CD4-positive, alpha-beta memory T cell (primary cell): ENCODE measurements at regions not wholly inside any gene's neighbourhood (a gene's known extent, or its start where the extent isn't known, plus 50 kb on each side); places are given as distances from the start of the nearest gene placed in this dataset.

Source experiments
- CTCF ChIA-PET: fragments of 350-600 bp; sonication (Branson Sonifier 250); formaldehyde crosslinking; loops from one replicate; lab custom pipeline; 2021; ENCODE audit warnings: inconsistent platforms; ENCODE audit not compliant: partially characterized antibody; lab: Charles Lee
- POLR2A ChIA-PET: fragments of 350-600 bp; sonication (Branson Sonifier 250); formaldehyde crosslinking; loops from one replicate; lab custom pipeline; 2021; ENCODE audit not compliant: partially characterized antibody; lab: Charles Lee
- DNase-seq, 5 donors: peaks; one replicate each; pipeline versions ENCODE4 v3.0.0 to v3.0.0-alpha.2; 2020 to 2022; ENCODE audit warnings: mixed read lengths in 1 of 5
- H3K27ac ChIP-seq: one replicate; pipeline ENCODE4 v1.7.0; 2013; ENCODE audit warnings: low read depth, low read length
- H3K27me3 ChIP-seq: 2 replicates; pipeline ENCODE4 v1.7.0; 2013; ENCODE audit warnings: mild to moderate bottlenecking, low read length, moderate library complexity; ENCODE audit not compliant: insufficient read depth
- H3K36me3 ChIP-seq: 2 replicates; pipeline ENCODE4 v1.7.0; 2013; ENCODE audit warnings: mild to moderate bottlenecking, low read length, moderate library complexity; ENCODE audit not compliant: insufficient read depth
- H3K4me1 ChIP-seq: 2 replicates; pipeline ENCODE4 v1.7.0; 2013; ENCODE audit warnings: mild to moderate bottlenecking, low read length, moderate library complexity; ENCODE audit not compliant: insufficient read depth
- H3K4me3 ChIP-seq, 2 donors: one replicate each; pipeline ENCODE4 v1.7.0; 2013; ENCODE audit warnings: low read length in 2 of 2, mild to moderate bottlenecking in 1 of 2
- H3K9me3 ChIP-seq, 2 donors: one replicate each; pipeline ENCODE4 v1.7.0; 2013; ENCODE audit warnings: low read length in 2 of 2, control low read depth in 1 of 2; ENCODE audit not compliant: control insufficient read depth in 1 of 2
- H3K27ac Mint-ChIP-seq, 7 donors: one replicate each; pipeline ENCODE4 v1.8.0; 2020 to 2021; ENCODE audit warnings: mixed read lengths in 7 of 7, mild to moderate bottlenecking in 6 of 7, inconsistent platforms in 3 of 7, moderate library complexity in 3 of 7
- H3K27me3 Mint-ChIP-seq, 2 donors: one replicate each; pipeline ENCODE4 v1.8.0; 2020 to 2021; ENCODE audit warnings: mixed read lengths in 2 of 2
- H3K36me3 Mint-ChIP-seq, 2 donors: one replicate each; pipeline ENCODE4 v1.8.0; 2020 to 2021; ENCODE audit warnings: mixed read lengths in 2 of 2, inconsistent platforms in 1 of 2, mild to moderate bottlenecking in 1 of 2
- H3K4me1 Mint-ChIP-seq, 4 donors: one replicate each; pipeline ENCODE4 v1.8.0; 2020 to 2021; ENCODE audit warnings: mixed read lengths in 4 of 4, mild to moderate bottlenecking in 1 of 4
- H3K4me3 Mint-ChIP-seq, 8 donors: one replicate each; pipeline ENCODE4 v1.8.0; 2020 to 2021; ENCODE audit warnings: mixed read lengths in 8 of 8, mild to moderate bottlenecking in 7 of 8, moderate library complexity in 6 of 8, inconsistent platforms in 3 of 8
- H3K9me3 Mint-ChIP-seq, 8 donors: one replicate each; pipeline ENCODE4 v1.8.0; 2020 to 2021; ENCODE audit warnings: mixed read lengths in 8 of 8, mild to moderate bottlenecking in 5 of 8, inconsistent platforms in 3 of 8, moderate library complexity in 1 of 8
- intact Hi-C: fragments of 100-400 bp; cut with micrococcal nuclease; formaldehyde crosslinking; loops from one replicate; pipeline ENCODE4 v1.15.1; 2023

DNA sequence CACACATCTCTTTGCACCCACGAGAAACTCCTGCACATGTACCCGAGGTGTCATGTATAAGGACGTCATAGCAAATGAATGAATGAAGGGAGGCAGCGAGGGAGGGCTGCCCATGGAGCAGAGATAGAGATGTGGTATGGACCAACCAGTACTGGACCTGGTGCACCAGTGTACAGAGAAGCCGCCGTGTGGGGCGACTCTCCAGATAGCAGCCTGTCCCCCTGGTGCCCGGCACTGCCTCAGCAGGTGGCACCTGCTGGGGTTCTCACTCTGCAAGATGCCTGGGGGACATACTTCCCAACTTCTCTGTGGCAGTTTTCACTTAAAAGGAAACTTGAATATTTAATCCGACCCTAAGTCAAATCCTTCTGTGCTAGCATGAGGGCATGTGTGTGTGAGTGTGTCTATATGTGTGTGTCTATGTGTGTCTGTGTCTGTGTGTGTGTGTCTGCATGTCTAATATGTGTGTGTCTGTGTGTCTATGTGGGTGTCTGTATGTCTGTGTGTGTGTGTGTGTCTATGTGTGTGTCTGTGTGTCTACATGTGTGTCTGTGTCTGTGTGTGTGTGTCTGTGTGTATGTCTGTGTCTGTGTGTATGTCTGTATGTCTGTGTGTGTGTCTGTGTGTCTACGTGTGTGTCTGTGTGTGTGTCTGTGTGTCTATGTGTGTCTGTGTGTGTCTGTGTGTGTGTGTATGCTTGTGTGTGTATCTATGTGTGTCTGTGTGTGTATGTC is 132.0 kb downstream of the RNASET2 start:
- H3K36me3 Mint-ChIP-seq = no peaks in the 10 kb centered on the region
- ChIA-PET CTCF (no interaction called here), POLR2A (no interaction called here)
- no peaks in the 10 kb centered on the region for H3K9me3 Mint-ChIP-seq
- no peak overlapping the region for H3K4me3 ChIP-seq
- no peaks in the 10 kb centered on the region for H3K36me3 ChIP-seq
- no peaks in the 10 kb centered on the region for H3K9me3 ChIP-seq
- intact Hi-C loops = no loop called here
- no peaks in the 10 kb centered on the region for H3K27me3 ChIP-seq
- no peaks in the 10 kb centered on the region for H3K27me3 Mint-ChIP-seq
- no peak overlapping the region for H3K27ac ChIP-seq
- no peak overlapping the region for H3K4me3 Mint-ChIP-seq
- no peaks in the 10 kb centered on the region for H3K4me1 ChIP-seq
- DNase-seq = no peak
- no peak overlapping the region for H3K27ac Mint-ChIP-seq
- no peaks in the 10 kb centered on the region for H3K4me1 Mint-ChIP-seq

DNA sequence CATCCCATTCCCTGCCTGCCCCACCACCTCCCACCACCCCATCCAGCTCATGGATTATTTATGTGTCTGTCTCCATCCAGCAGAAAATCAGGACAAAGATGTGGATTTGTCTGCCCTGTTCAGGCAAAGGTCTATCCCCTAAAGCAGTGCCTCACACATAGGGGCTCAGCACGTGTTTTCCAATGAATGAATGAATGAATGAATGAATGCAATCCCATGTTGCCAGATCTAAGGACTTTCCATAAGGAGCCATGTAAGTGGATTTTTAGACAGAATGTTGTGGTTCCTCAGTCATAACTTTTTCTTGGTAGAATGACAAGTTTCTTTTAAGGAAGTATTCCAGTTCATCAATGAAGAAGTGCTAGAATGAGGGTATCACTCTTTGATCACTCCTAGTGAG is 133.7 kb downstream of the RNASET2 start:
- H3K27me3 Mint-ChIP-seq = no peaks in the 10 kb centered on the region
- CTCF ChIA-PET = no interaction called here
- intact Hi-C loops = no loop called here
- H3K9me3 ChIP-seq = no peaks in the 10 kb centered on the region
- no peak overlapping the region for H3K27ac ChIP-seq
- H3K27me3 ChIP-seq = no peaks in the 10 kb centered on the region
- no peak overlapping the region for H3K4me3 Mint-ChIP-seq
- POLR2A ChIA-PET = no interaction called here
- no peaks in the 10 kb centered on the region for H3K9me3 Mint-ChIP-seq
- no peaks in the 10 kb centered on the region for H3K4me1 Mint-ChIP-seq
- H3K27ac Mint-ChIP-seq = no peak overlapping the region
- no peak for DNase-seq
- no peaks in the 10 kb centered on the region for H3K36me3 ChIP-seq
- no peak overlapping the region for H3K4me3 ChIP-seq
- peaks cover 0 to 3% of the 10 kb centered on the region in 2 donors for H3K36me3 Mint-ChIP-seq
- no peaks in the 10 kb centered on the region for H3K4me1 ChIP-seq

DNA sequence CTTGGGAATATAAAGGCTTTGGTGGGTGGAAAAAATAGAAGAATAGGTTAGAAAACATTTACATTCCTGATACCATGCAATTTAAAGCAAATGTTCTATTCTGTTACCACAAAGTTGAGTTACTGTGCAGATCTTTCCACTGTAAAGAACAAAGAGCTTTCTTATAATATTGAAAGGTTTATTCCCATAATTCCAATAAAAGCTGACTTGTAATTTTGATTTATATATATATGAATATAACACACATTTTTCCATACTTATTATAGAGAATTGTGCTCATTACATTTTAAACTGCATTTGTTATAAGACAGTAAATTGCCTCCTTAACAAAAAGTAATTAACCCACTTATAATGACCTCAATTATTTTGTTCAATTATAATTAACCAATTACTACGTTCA is 135.9 kb downstream of the RNASET2 start:
- ChIA-PET POLR2A (no interaction called here), CTCF (no interaction called here)
- Histone ChIP-seq H3K4me1 (no peaks in the 10 kb centered on the region), H3K36me3 (no peaks in the 10 kb centered on the region), H3K4me3 (no peak overlapping the region), H3K27me3 (no peaks in the 10 kb centered on the region), H3K27ac (no peak overlapping the region), H3K9me3 (no peaks in the 10 kb centered on the region)
- no peaks in the 10 kb centered on the region for H3K4me1 Mint-ChIP-seq
- no peak overlapping the region for H3K4me3 Mint-ChIP-seq
- intact Hi-C loops = no loop called here
- H3K36me3 Mint-ChIP-seq = peaks cover 0 to 10% of the 10 kb centered on the region in 2 donors
- H3K9me3 Mint-ChIP-seq = no peaks in the 10 kb centered on the region
- no peaks in the 10 kb centered on the region for H3K27me3 Mint-ChIP-seq
- no peak for DNase-seq
- H3K27ac Mint-ChIP-seq = no peak overlapping the region

DNA sequence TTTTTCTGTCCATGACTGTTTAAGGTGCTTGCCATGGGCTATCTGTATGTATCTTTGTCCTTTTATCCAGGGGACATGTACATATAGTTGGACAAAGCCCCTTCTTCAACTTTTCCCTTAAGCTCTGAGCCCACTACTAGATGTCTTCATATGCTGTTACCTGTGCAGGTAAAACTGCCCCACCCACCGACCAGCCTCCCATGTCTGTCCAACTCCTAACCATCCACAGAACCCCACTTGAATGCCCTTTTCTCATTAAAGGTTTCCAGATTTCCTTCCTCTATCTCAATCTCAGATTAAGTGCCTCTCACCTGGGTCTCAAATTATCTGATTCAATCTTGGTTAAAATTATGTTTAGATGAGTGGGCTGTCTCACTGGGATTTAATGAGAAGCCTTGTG is 136.3 kb downstream of the RNASET2 start:
- Histone ChIP-seq H3K9me3 (no peaks in the 10 kb centered on the region), H3K4me3 (no peak overlapping the region), H3K27me3 (no peaks in the 10 kb centered on the region), H3K4me1 (no peaks in the 10 kb centered on the region), H3K36me3 (no peaks in the 10 kb centered on the region), H3K27ac (no peak overlapping the region)
- no peaks in the 10 kb centered on the region for H3K27me3 Mint-ChIP-seq
- intact Hi-C loops = no loop called here
- H3K36me3 Mint-ChIP-seq = peaks cover 0 to 10% of the 10 kb centered on the region in 2 donors
- H3K9me3 Mint-ChIP-seq = no peaks in the 10 kb centered on the region
- no peak overlapping the region for H3K27ac Mint-ChIP-seq
- no peak overlapping the region for H3K4me3 Mint-ChIP-seq
- DNase-seq = no peak
- CTCF ChIA-PET = no interaction called here
- POLR2A ChIA-PET = no interaction called here
- H3K4me1 Mint-ChIP-seq = no peaks in the 10 kb centered on the region

DNA sequence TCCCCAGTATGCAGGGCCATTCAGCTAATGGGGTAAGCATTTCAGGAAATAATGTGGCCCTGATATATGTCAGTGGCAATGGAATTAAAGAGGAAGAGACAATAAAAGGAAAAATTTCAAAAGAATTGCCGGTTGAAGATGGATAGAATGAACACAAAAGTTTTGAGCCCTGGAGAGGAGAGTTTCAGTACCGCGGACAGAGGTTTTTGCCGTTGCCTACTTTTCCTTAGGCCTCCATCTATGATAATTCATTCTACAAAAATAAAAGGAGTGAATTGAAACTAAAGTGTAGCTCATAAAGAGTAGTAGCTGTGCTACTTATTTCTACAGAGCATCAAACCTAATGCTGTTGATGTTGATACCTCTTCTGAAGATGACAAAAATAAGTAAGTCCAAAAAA is 140.7 kb downstream of the RNASET2 start:
- intact Hi-C loops = no loop called here
- no peak overlapping the region for H3K27ac Mint-ChIP-seq
- Histone ChIP-seq H3K4me1 (no peaks in the 10 kb centered on the region), H3K4me3 (no peak overlapping the region), H3K9me3 (no peaks in the 10 kb centered on the region), H3K27ac (no peak overlapping the region), H3K36me3 (no peaks in the 10 kb centered on the region), H3K27me3 (no peaks in the 10 kb centered on the region)
- POLR2A ChIA-PET = no interaction called here
- no peaks in the 10 kb centered on the region for H3K27me3 Mint-ChIP-seq
- CTCF ChIA-PET = interaction anchor here (1.1 kb wide), 1 partner anchor 174 kb away, joined by 3 read pairs; no protein-coding TSS in a partner anchor
- H3K4me3 Mint-ChIP-seq = no peak overlapping the region
- DNase-seq = no peak
- no peaks in the 10 kb centered on the region for H3K9me3 Mint-ChIP-seq
- H3K4me1 Mint-ChIP-seq = no peaks in the 10 kb centered on the region
- peaks cover 0 to 10% of the 10 kb centered on the region in 2 donors for H3K36me3 Mint-ChIP-seq

DNA sequence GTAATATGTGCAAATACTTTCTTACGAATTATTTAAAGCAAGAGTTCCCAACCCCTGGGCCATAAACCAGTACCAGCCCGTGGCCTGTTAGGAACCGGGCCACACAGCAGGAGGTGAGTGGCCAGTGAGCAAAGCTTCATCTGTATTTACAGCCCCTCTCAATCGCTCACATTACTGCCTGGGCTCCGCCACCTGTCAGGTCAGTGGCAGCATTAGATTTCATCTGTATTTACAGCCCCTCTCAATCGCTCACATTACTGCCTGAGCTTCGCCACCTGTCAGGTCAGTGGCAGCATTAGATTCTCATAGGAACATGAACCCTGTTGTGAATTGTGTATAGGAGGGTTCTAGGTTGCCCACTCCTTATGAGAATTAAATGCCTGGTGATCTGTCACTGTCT is 142.0 kb downstream of the RNASET2 start:
- intact Hi-C loops = no loop called here
- Mint-ChIP-seq H3K27ac (no peak overlapping the region), H3K4me1 (no peaks in the 10 kb centered on the region), H3K36me3 (peaks cover 0 to 19% of the 10 kb centered on the region in 2 donors), H3K9me3 (no peaks in the 10 kb centered on the region), H3K4me3 (no peak overlapping the region), H3K27me3 (no peaks in the 10 kb centered on the region)
- POLR2A ChIA-PET = no interaction called here
- no peaks in the 10 kb centered on the region for H3K4me1 ChIP-seq
- H3K4me3 ChIP-seq = no peak overlapping the region
- no peaks in the 10 kb centered on the region for H3K36me3 ChIP-seq
- no peaks in the 10 kb centered on the region for H3K27me3 ChIP-seq
- H3K27ac ChIP-seq = no peak overlapping the region
- no peak for DNase-seq
- CTCF ChIA-PET = no interaction called here
- H3K9me3 ChIP-seq = no peaks in the 10 kb centered on the region

DNA sequence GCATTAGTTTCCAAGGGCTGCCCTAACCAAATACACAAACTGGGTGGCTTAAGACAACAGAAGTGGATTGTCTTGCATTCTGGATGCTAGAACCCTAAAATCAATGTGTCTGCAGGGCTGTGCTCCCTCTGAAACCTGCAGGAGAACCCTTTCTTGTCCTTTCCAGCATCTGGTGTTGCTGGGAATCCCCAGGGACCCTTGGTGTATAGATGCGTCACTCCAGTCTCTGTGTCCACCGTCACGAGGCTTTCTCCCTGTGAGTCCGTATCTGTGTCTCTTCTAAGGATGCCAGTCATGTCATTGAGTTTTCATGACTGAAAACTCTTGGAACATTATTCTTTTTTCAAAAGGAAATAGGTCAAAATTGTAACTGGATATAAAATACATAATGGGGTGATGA is 142.9 kb downstream of the RNASET2 start:
- H3K9me3 ChIP-seq = no peaks in the 10 kb centered on the region
- H3K27ac Mint-ChIP-seq = no peak overlapping the region
- H3K36me3 Mint-ChIP-seq = peaks cover 2 to 27% of the 10 kb centered on the region in 2 donors
- H3K27ac ChIP-seq = no peak overlapping the region
- H3K27me3 Mint-ChIP-seq = no peaks in the 10 kb centered on the region
- POLR2A ChIA-PET = no interaction called here
- no peak overlapping the region for H3K4me3 ChIP-seq
- peaks cover 0 to 5% (median under 1%) of the 10 kb centered on the region in 8 donors for H3K9me3 Mint-ChIP-seq
- no peak for DNase-seq
- intact Hi-C loops = no loop called here
- H3K4me1 ChIP-seq = no peaks in the 10 kb centered on the region
- no peak overlapping the region for H3K4me3 Mint-ChIP-seq
- CTCF ChIA-PET = no interaction called here
- H3K4me1 Mint-ChIP-seq = no peaks in the 10 kb centered on the region
- no peaks in the 10 kb centered on the region for H3K27me3 ChIP-seq
- no peaks in the 10 kb centered on the region for H3K36me3 ChIP-seq
